NCI-H446 treated with DMSO at 0.1 percent for 48 hours (cell line): ENCODE measurements at regions not wholly inside any gene's neighbourhood (a gene's known extent, or its start where the extent isn't known, plus 50 kb on each side); places are given as distances from the start of the nearest gene placed in this dataset.
"Not testable (repeated sequence)": the region's sequence is repeated elsewhere in the genome, so short reads cannot be mapped to it uniquely, and the experiment has no call there.

Experiments used
- DNase-seq: peaks from one replicate; lab custom pipeline; 2025; lab: John Stamatoyannopoulos, UW

DNA sequence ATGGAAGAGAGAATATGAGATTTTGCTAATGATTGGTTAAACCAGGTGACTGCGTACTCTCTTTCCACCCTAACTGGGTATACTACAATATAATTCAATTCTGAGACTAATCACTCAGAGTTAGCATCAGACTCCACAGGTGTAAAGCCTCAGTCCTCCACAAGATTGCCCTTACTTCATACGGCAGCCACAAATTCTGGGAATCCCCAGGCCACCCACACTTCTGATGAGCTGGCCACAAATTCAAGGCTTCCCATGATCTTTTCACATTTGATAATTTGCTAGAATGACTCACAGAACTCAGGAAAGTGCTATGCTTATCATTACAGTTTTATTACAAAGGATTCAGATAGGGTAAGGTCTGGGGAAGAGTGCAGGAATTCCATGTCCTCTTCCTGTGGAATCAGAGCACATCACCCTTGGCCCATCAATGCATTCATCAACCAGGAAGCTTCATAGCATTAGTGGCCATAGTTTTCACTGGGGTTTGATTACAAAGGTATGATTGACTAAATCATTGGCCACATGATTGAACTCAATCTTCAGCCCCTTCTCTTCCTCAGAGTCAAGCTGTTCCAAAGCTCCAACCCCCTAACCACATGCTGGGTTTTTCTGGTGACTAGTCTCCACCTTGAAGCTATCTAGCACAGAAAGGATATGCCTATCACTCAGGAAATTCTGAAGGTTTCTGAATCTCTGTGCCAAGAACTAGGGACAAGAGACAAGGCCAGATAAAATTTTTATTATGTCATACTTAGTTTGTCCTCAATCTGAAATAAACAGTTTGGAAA lies 131.7 kb downstream of the HHIPL2 start:
- DNase-seq: no peak

DNA sequence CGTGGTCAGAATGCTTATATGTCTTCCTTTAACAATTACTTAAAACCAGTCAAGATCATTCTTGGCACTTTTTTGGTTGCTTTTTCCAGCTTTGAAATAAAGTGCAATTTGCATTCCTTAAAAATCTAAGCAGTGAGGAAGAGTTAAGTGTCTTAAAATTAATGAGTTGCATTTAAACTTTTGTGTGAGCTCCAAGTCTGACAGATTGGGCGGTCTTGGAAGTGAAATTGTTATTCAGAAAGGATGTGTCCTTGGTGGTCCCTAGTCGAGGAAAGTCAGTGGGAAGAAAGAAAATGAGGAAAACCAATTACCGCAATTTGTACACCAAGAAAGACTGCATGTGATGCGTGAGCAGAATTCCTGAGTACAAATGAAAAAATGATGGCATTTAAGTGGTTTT lies 132.5 kb downstream of the HHIPL2 start:
- no peak for DNase-seq

DNA sequence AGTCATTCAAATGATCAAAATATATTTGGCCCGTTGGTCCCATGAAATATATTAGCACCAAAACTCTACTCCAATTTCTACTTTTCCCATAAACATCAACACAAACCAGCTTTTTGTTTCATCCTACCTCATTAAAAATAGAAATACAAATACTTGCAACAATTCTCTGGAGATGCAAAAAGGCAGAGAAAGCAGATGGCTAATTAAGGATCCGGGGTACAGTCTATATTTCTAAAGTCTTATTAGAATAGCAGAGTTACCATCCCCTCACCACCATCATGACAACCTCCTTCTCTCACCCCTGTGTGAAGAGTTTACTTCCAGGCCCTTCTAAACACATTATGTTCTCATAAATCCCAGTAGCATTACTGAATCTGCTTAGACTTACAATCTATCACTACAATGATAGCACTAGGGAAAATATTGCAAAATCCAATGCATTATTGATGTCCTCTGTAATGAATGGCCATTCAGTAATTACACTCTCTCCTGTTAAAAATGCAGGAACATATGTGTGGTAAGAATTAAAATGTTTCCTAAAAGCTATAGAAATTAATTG lies 133.8 kb downstream of the HHIPL2 start:
- no peak for DNase-seq

DNA sequence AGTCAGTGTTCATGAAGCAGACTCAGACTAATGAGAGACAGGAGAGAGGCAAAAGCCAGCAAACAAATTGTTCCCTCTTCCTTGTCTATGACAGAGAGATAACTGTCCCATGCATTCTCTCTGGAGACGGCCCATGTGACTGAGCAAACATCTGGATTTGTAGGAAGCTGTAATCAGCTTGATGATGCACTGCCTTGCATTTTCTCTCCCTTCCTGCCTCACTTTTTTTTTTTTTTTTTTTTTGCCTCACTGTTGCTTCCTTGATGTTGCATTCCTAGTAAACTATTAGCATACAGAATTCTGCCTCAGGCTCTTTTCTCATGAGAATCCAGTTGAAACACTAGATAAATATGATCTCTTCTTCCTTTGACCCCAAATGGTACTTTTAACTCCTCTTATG lies 134.5 kb downstream of the HHIPL2 start:
- DNase-seq: no peak

DNA sequence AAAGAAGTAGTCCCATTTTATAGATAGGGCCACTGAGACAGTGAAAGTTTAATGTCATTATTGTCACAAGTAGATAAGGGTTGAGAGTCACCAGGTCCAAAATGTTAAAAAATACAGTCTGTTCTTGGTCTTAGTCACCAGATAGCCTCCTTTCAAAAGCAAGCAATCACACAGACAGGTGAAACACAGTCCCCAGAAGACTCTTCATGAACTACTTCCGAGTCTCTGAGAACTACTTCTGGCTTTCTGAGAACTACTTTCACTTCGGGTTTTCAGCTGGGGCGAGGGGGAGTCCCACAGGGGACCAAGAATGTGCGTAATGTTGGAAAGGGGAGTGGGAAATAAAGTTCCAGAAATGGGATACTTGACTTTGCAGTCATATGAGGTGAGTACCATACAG lies 143.2 kb downstream of the HHIPL2 start:
- no peak for DNase-seq

DNA sequence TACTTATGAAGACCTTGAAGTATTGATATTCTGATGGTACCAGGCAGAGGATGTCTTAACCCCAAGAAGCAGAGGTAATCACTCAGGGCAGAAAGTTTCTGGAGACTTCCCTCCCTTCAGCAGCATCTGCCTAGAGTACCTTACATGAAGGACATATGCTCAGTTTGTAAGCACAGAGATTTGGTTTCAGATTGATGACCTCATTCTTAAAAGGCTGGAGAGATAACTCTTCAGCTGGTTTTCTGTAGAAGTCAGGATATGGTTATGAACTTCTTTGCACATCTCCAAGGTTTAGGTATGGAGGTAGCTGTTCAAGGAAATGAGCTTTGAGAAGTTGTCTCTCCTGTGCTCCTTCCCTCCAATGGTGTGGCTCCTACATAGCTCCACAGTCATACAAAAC lies 148.7 kb downstream of the HHIPL2 start:
- no peak for DNase-seq

GRCh38 chr1:222394224-222394623 lies 153.7 kb downstream of the HHIPL2 start:
- DNase-seq: no peak

- DNase-seq: no peak
Measured at GRCh38 chr1:222392556-222392955, 155.3 kb downstream of the HHIPL2 start.

GRCh38 chr1:222390181-222390580 lies 157.7 kb downstream of the HHIPL2 start:
- no peak for DNase-seq

DNA sequence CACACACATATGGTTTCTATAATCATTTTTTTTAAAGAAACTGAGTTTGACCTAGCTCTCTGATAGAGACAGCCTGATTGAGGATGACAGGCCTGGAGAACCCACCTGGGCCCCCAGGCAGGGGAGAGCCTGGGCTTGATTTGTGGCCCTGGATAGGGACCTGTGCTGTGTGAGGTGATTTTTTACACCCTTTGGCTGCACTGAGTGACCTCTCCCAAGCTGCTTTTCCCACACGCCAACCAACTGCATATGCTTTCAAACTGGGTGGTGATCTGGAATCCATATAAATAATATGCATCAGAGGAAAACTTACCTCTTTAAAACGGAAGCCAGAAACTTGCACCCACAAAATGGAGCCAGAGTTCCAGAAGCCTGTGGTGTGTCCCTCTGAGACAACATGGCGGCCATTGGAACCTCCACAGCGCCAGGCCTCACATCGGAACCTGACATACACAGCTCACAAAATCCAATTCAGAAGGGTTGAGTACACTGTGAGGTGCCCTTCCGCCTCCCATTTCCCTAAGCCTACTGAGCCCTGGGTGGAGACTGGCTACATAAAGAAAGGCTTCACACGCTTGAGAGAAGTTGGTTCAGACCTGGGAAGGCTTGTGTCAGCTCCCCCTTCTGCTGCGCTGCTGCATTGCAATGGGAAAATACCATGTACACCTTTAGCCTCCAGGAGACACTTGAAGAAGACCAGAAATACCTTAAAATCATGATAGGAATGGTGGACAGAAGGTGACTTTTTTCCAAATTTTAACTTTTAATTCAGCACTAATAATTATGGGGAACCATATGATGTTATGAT lies 160.7 kb downstream of the HHIPL2 start:
- no peak for DNase-seq

GRCh38 chr1:222385955-222386354 lies 161.9 kb downstream of the HHIPL2 start:
- DNase-seq: no peak

GRCh38 chr1:222385262-222385661 lies 162.6 kb downstream of the HHIPL2 start:
- no peak for DNase-seq

DNA sequence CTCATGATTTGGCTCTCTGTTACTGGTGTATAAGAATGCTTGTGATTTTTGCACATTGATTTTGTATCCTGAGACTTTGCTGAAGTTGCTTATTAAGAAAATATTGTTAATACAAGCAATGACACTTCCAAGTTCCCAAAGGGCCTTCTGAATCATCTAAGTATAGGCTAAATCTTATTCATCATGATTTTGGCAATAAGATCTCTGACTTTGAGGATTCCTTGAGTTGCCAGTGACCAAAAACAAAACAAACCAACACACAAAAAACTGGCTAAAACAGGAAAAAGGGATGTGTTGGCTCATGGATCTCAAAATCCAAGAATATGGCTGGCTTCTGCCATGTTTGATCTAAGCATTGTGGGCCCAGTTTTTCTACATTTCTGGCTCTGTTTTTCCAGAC lies 163.4 kb downstream of the HHIPL2 start:
- DNase-seq: no peak

- DNase-seq: no peak
Measured at GRCh38 chr1:222382171-222382570, 165.7 kb downstream of the HHIPL2 start.

- DNase-seq: no peak
Measured at GRCh38 chr1:222377428-222378088, 170.3 kb downstream of the HHIPL2 start.

DNA sequence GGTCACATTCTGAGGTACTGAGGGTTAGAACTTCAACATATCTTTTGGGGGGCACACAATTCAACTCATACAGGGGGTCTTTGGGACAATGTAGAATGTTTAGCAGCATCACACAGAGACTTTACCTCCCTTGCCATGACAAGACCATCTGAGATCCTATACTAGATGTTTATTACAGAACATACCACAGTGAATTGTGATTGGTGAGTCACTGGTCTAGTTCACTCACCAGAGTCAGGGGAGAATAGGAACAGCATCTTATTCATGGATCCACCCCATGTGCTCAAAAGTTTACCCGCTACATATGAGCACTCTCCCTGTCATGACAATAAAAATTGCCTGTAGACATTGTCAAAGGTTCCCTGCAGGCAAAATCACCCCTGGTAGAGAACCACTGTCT lies 171.1 kb downstream of the HHIPL2 start:
- DNase-seq: not testable (repeated sequence)

- DNase-seq: no peak
Measured at GRCh38 chr1:222375701-222376100, 172.2 kb downstream of the HHIPL2 start.

DNA sequence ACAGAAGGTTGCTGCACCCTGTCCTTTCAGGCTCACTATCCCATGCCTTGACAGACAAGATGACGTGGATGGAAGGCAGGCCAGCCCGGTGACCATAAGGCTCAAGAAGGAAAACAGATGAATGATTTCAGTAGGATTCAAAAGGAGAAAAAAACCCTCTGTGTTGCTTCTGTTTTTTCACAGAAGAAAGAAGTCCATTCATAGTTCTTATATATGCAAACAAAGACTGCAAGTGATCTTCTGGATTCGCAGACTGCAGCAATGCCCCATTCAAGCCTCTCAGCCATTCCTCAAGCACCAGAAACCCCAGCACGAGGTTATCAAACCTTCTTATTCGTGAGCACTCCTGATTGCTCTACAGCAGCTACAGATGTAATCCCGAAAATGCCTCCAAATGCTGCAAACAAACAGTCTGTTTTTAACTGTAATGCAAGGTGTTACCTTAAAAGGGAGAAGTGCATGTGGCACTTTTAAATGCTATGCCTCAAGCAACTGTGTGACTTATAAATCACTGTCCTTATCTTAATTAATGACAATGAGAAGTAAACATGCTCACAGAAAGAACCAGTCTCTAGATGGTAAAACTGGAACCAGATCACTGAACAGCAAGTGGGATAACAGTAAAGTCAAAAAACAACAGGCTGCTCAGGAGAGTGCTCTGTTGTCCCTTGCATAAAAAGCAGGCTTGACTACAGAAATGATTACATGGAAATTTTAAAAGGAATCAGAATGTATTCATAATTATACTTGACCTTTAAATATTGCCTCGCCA lies 173.9 kb downstream of the HHIPL2 start:
- no peak for DNase-seq

DNA sequence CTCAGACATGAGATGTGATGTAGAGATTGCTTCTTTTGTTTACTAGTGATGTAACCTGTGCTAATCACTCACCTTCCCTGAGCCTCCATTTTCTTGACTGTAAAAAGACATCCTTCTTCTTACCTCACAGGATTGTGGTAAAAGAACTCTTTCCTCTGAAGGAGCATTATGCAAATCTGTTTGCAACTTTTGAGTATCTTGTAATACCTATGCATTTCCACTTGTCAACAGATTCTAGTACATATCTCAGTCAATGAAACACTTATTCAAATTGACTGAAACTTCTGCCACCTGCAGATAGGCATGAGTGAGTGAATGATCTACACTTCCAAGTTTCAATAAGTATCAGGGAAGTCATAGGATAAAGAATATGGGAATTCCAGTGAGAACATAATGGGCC lies 174.7 kb downstream of the HHIPL2 start:
- DNase-seq: no peak

- no peak for DNase-seq
Measured at GRCh38 chr1:222372221-222372620, 175.7 kb downstream of the HHIPL2 start.

DNA sequence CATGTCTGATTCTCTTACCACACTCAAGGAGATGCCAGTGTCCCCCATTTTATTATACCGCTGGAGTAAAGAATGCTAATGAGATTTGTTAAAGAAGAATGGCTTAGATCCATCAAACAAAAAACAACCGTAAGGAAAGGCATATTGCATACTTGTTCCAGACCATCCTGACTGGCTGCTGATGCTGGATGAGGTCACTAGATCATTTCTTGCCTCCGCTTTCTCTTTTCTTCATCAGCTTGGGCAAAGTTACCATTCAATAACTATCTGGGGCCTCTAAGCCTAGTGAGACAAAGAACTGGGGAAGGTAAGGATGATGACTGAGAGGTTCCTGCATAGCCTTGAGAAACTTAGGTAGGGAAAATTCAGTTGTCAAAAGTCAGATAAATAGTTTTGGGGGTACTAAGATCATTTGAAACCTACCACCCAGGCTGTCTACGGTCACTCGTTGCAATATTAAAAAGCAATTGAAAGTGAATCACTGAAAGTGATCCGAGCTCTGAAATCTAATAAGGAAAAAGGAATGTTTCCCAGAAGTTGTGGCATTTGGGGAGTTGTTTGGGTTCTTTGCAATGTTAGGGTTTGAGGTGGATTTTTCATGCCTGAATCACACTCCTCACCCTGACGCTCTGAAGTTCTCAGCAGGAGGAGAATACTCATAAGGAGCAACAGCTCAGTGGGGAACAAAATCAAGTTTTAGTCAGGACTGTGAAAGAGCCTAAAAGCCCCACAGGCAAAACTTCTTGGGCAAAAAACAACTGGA lies 176.8 kb downstream of the HHIPL2 start:
- DNase-seq: no peak
